HCT116 (cell line): ENCODE measurements at regions not wholly inside any gene's neighbourhood (a gene's known extent, or its start where the extent isn't known, plus 50 kb on each side); places are given as distances from the start of the nearest gene placed in this dataset.

ENCODE experiments used
- ATAC-seq: fragments of 200-7000 bp; cut with Tn5 transposase; 2 replicates; pipeline ENCODE4 v1.9.1; 2020; ENCODE audit warnings: mild to moderate bottlenecking, moderate library complexity
- BruUV-seq: library from RNA; stranded (reverse); fragments of 400-500 nt; replicated peaks from 2 replicates; lab custom pipeline; 2021; lab: Mats Ljungman, UMichigan
- CTCF ChIA-PET: fragments of 300-600 bp; sonication (Branson Sonifier 250); formaldehyde crosslinking; loops from one replicate; lab custom pipeline; 2021; ENCODE audit warnings: antibody characterized with exemption; lab: Charles Lee
- POLR2A ChIA-PET: fragments of 300-600, 350-600 bp; sonication (Branson Sonifier 250); formaldehyde crosslinking; loops from one replicate; lab custom pipeline; 2021; ENCODE audit warnings: antibody characterized with exemption; lab: Charles Lee
- RAD21 ChIA-PET, 2 experiments: fragments of 300-600 bp; sonication (Branson Sonifier 250); formaldehyde crosslinking; loops; one replicate each; lab custom pipeline; 2023; ENCODE audit warnings: low total read pairs in 2 of 2; ENCODE audit not compliant: uncharacterized antibody in 2 of 2, unreplicated experiment in 2 of 2, low non-redundant PET in 1 of 2; lab: Charles Lee
- DNase-seq: peaks from one replicate; pipeline ENCODE4 v3.0.0-alpha.2; 2010; ENCODE audit warnings: low read depth, low spot score
- H2AFZ ChIP-seq: fragments of 200-600 bp; shearing (Covaris generic), sonication (generic); 2 replicates; pipeline ENCODE4 v1.6.1; 2017; ENCODE audit warnings: low read depth, mixed run types, mixed read lengths, antibody characterized with exemption, low read length; ENCODE audit not compliant: poor library complexity, severe bottlenecking
- H3K27ac ChIP-seq: 2 replicates; pipeline ENCODE4 v1.5.1; 2012; ENCODE audit warnings: low read depth, low read length
- H3K27me3 ChIP-seq: fragments of 200-600 bp; sonication (generic); 2 replicates; pipeline ENCODE4 v1.6.1; 2016; ENCODE audit warnings: mixed run types, low read length, mixed read lengths; ENCODE audit not compliant: insufficient read depth
- H3K36me3 ChIP-seq, 2 experiments: fragments of 200-500 bp in 1 of 2; fragments of 200-600 bp in 1 of 2; sonication (Bioruptor generic) in 1 of 2; sonication (generic) in 1 of 2; 2 replicates each; pipeline versions ENCODE4 v1.5.1 to v1.6.1; 2014 to 2016; ENCODE audit warnings: low read length in 2 of 2, inconsistent platforms in 1 of 2, mixed read lengths in 1 of 2, mixed run types in 1 of 2; ENCODE audit not compliant: insufficient read depth in 2 of 2, control insufficient read depth in 1 of 2
- H3K4me1 ChIP-seq, 2 experiments: fragments of 200-600 bp in 1 of 2; sonication (generic) in 1 of 2; 2 replicates each; pipeline versions ENCODE4 v1.5.1 to v1.6.1; 2012 to 2017; ENCODE audit warnings: low read length in 2 of 2, inconsistent platforms in 1 of 2, mild to moderate bottlenecking in 1 of 2, mixed read lengths in 1 of 2, mixed run types in 1 of 2, moderate library complexity in 1 of 2; ENCODE audit not compliant: insufficient read depth in 2 of 2, control insufficient read depth in 1 of 2
- H3K4me2 ChIP-seq: fragments of 200-600 bp; sonication (generic); 2 replicates; pipeline ENCODE4 v1.6.1; 2017; ENCODE audit warnings: mixed run types, low read length, mixed read lengths
- H3K4me3 ChIP-seq, 2 experiments: fragments of 200-600 bp in 1 of 2; sonication (generic) in 1 of 2; replicated peaks in 1 of 2; 2 replicates each; pipeline ENCODE4 v1.5.1; 2011 to 2016; ENCODE audit warnings: low read length in 2 of 2, control low read depth in 1 of 2, low read depth in 1 of 2, mild to moderate bottlenecking in 1 of 2, mixed read lengths in 1 of 2, mixed run types in 1 of 2
- H3K79me2 ChIP-seq: fragments of 200-600 bp; sonication (generic); 2 replicates; pipeline ENCODE4 v1.6.1; 2017; ENCODE audit warnings: mild to moderate bottlenecking, mixed run types, low read length, moderate library complexity, mixed read lengths; ENCODE audit not compliant: insufficient read depth
- H3K9ac ChIP-seq: fragments of 200-600 bp; sonication (generic); 2 replicates; pipeline ENCODE4 v1.6.1; 2016; ENCODE audit warnings: low read length, mixed read lengths
- H3K9me2 ChIP-seq: fragments of 200-600 bp; sonication (generic), shearing (Covaris generic); 2 replicates; pipeline ENCODE4 v1.6.1; 2017; ENCODE audit warnings: mixed run types, mild to moderate bottlenecking, moderate library complexity; ENCODE audit not compliant: insufficient read depth
- H3K9me3 ChIP-seq, 2 experiments: fragments of 200-500 bp in 1 of 2; fragments of 200-600 bp in 1 of 2; sonication (Bioruptor generic) in 1 of 2; sonication (generic) in 1 of 2; 2 replicates each; pipeline ENCODE4 v1.6.1; 2014 to 2017; ENCODE audit warnings: low read length in 2 of 2, mixed read lengths in 2 of 2, inconsistent platforms in 1 of 2, low read depth in 1 of 2, mild to moderate bottlenecking in 1 of 2, mixed run types in 1 of 2, moderate library complexity in 1 of 2; ENCODE audit not compliant: control insufficient read depth in 1 of 2, insufficient read depth in 1 of 2
- H4K20me1 ChIP-seq: fragments of 200-600 bp; sonication (generic), shearing (Covaris generic); 2 replicates; pipeline ENCODE4 v1.6.1; 2017; ENCODE audit warnings: mixed run types, mild to moderate bottlenecking, moderate library complexity; ENCODE audit not compliant: insufficient read depth
- ATF3 ChIP-seq: IDR thresholded peaks from 2 replicates; pipeline ENCODE4 v1.6.1; 2012
- CBX3 ChIP-seq: IDR thresholded peaks from 2 replicates; pipeline ENCODE4 v1.6.1; 2012; ENCODE audit warnings: low read depth
- CEBPB ChIP-seq: IDR thresholded peaks from 2 replicates; pipeline ENCODE4 v1.6.1; 2012; ENCODE audit warnings: low read depth
- CTCF ChIP-seq, 3 experiments: fragments of 200-600 bp in 1 of 3; sonication (generic) in 1 of 3; IDR thresholded peaks in 2 of 3; conservative IDR thresholded peaks in 1 of 3; 2 replicates each; pipeline ENCODE4 v1.5.1; 2012 to 2017; ENCODE audit warnings: low read depth in 2 of 3, low read length in 2 of 3, antibody characterized with exemption in 1 of 3, borderline replicate concordance in 1 of 3, control low read depth in 1 of 3, mild to moderate bottlenecking in 1 of 3, mixed read lengths in 1 of 3, mixed run types in 1 of 3, moderate library complexity in 1 of 3; ENCODE audit not compliant: insufficient read depth in 1 of 3
- EGR1 ChIP-seq: IDR thresholded peaks from 2 replicates; pipeline ENCODE4 v1.6.1; 2012; ENCODE audit warnings: low read depth
- EZH2phosphoT487 ChIP-seq: fragments of 200-600 bp; IDR thresholded peaks from 2 replicates; pipeline ENCODE4 v1.6.1; 2018; ENCODE audit warnings: antibody characterized with exemption, borderline replicate concordance
- FOSL1 ChIP-seq: IDR thresholded peaks from 2 replicates; pipeline ENCODE4 v1.6.1; 2012; ENCODE audit warnings: low read depth
- JUND ChIP-seq: IDR thresholded peaks from 2 replicates; pipeline ENCODE4 v1.6.1; 2012
- MAX ChIP-seq: IDR thresholded peaks from 2 replicates; pipeline ENCODE4 v1.6.1; 2012
- POLR2AphosphoS5 ChIP-seq: IDR thresholded peaks from 2 replicates; pipeline ENCODE4 v1.6.1; 2011; ENCODE audit warnings: mild to moderate bottlenecking, low read depth, low read length, moderate library complexity
- RAD21 ChIP-seq: IDR thresholded peaks from 2 replicates; pipeline ENCODE4 v1.6.1; 2012; ENCODE audit warnings: low read depth, mild to moderate bottlenecking
- REST ChIP-seq: IDR thresholded peaks from 2 replicates; pipeline ENCODE4 v1.6.1; 2012; ENCODE audit warnings: low read depth
- SIN3A ChIP-seq: IDR thresholded peaks from 2 replicates; pipeline ENCODE4 v1.6.1; 2012; ENCODE audit warnings: low read depth
- SP1 ChIP-seq: IDR thresholded peaks from 2 replicates; pipeline ENCODE4 v1.6.1; 2012; ENCODE audit warnings: low read depth
- TCF7L2 ChIP-seq: IDR thresholded peaks from 2 replicates; pipeline ENCODE4 v1.7.0; 2011; ENCODE audit warnings: borderline replicate concordance, inconsistent platforms; ENCODE audit not compliant: insufficient read depth, insufficient read length; ENCODE audit errors: extremely low read depth
- ZBTB33 ChIP-seq: IDR thresholded peaks from 2 replicates; pipeline ENCODE4 v1.6.1; 2011; ENCODE audit warnings: mild to moderate bottlenecking, low read length, moderate library complexity; ENCODE audit not compliant: insufficient replicate concordance; ENCODE audit errors: extremely low read depth
- ZFX ChIP-seq: fragments of 450-650 bp; IDR thresholded peaks from 2 replicates; pipeline ENCODE4 v1.6.1; 2017
- ZNF274 ChIP-seq: fragments of 200-500 bp; sonication (Bioruptor generic); IDR thresholded peaks from 2 replicates; pipeline ENCODE4 v1.6.1; 2014; ENCODE audit warnings: mild to moderate bottlenecking, low read depth, low read length, inconsistent platforms
- intact Hi-C: fragments of 100-400 bp; cut with micrococcal nuclease; formaldehyde crosslinking; loops from 2 replicates; pipeline ENCODE4 v1.10.0; 2022

- no peak for DNase-seq
Measured at GRCh38 chr10:20622531-20623211, 274.4 kb downstream of the NEBL start.

More at GRCh38 chr10:20622531-20623211, 274.4 kb downstream of the NEBL start:
- ATAC-seq = no peak
- Histone ChIP-seq H3K27me3 (no peaks in the 10 kb centered on the region), H3K9me2 (no peaks in the 10 kb centered on the region), H3K4me1 (no peaks in the 10 kb centered on the region), H2AFZ (no peak overlapping the region), H4K20me1 (no peaks in the 10 kb centered on the region), H3K79me2 (no peaks in the 10 kb centered on the region), H3K27ac (no peak overlapping the region), H3K4me3 (no peak overlapping the region), H3K36me3 (no peaks in the 10 kb centered on the region), H3K9ac (no peak overlapping the region), H3K9me3 (peaks cover 0 to 3% of the 10 kb centered on the region in 2 experiments; a peak in 1 of 4 replicates), H3K4me2 (no peak overlapping the region)
- TF ChIP-seq CBX3 (no peak), SP1 (no peak), REST (no peak), TCF7L2 (no peak), ZNF274 (no peak), JUND (no peak), SIN3A (no peak), ZFX (no peak), ATF3 (no peak), RAD21 (no peak), CTCF (IDR thresholded peaks at IDR 0.05 in 2 of 3, conservative IDR thresholded peaks at IDR 0.05 in 1 of 3; ENCODE audit: borderline replicate concordance in 1 of 3, insufficient read depth in 1 of 3, low read depth in 2 of 3, low read length in 2 of 3) (no peak), CEBPB (no peak), FOSL1 (no peak), MAX (no peak), POLR2AphosphoS5 (no peak), EZH2phosphoT487 (no peak), ZBTB33 (no peak), EGR1 (no peak)
- POLR2A ChIA-PET = no interaction called here
- intact Hi-C loops = no loop called here
- RAD21 ChIA-PET = no interaction called here
- BruUV-seq = no TSS peak
- CTCF ChIA-PET = no interaction called here
